Left lung (tissue), 4 donors: ENCODE measurements at regions not wholly inside any gene's neighbourhood (a gene's known extent, or its start where the extent isn't known, plus 50 kb on each side); places are given as distances from the start of the nearest gene placed in this dataset.

Experiments used
- ATAC-seq: fragments of 200-7000 bp; cut with Tn5 transposase; one replicate; pipeline ENCODE4 v1.9.1; 2020; ENCODE audit warnings: moderate library complexity
- DNase-seq, 4 donors: peaks; one replicate each; pipeline ENCODE4 v3.0.0-alpha.2; 2013 to 2020
- H3K27ac ChIP-seq, 2 donors: fragments of 200-600 bp; sonication (generic) in 1 of 2; one replicate each; pipeline versions ENCODE4 v1.5.0 to v1.8.0; 2020 to 2021
- H3K27me3 ChIP-seq, 2 donors: fragments of 200-600 bp; sonication (generic) in 1 of 2; one replicate each; pipeline versions ENCODE4 v1.5.0 to v1.8.0; 2020 to 2021
- H3K36me3 ChIP-seq, 2 donors: fragments of 200-600 bp; sonication (generic) in 1 of 2; one replicate each; pipeline versions ENCODE4 v1.5.0 to v1.8.0; 2020 to 2021
- H3K4me1 ChIP-seq, 2 donors: fragments of 200-600 bp; one replicate each; pipeline ENCODE4 v1.8.0; 2021
- H3K4me3 ChIP-seq, 2 donors: fragments of 200-600 bp; sonication (generic) in 1 of 2; one replicate each; pipeline versions ENCODE4 v1.5.0 to v1.8.0; 2020 to 2021; ENCODE audit warnings: mild to moderate bottlenecking in 1 of 2
- H3K9me3 ChIP-seq, 2 donors: fragments of 200-600 bp; sonication (generic) in 1 of 2; one replicate each; pipeline versions ENCODE4 v1.5.0 to v1.8.0; 2020 to 2021
- intact Hi-C, 2 donors: fragments of 100-400 bp; cut with DNase I; formaldehyde crosslinking; loops; one replicate each; pipeline versions ENCODE4 v1.11.2 to v1.14.2; 2022
- TF ChIP-seq, protein P1 (sequence below), 2 donors: fragments of 200-600 bp; sonication (generic) in 1 of 2; IDR thresholded peaks; one replicate each; pipeline versions ENCODE4 v1.5.0 to v1.8.0; 2021; ENCODE audit warnings: antibody characterized with exemption in 2 of 2
- donor health status: DM: no; HTN: yes; CAD: no.
- donor health status: DM: no; HTN: no; CAD: no.

- DNase-seq (peak in 1 of 4 donors; percentile 47), ATAC-seq (no peak)
- Histone ChIP-seq H3K4me3 (no peak overlapping the region), H3K9me3 (no peaks in the 10 kb centered on the region), H3K36me3 (no peaks in the 10 kb centered on the region), H3K4me1 (no peaks in the 10 kb centered on the region), H3K27me3 (peaks cover 0 to 3% of the 10 kb centered on the region in 2 donors), H3K27ac (no peak overlapping the region)
- TF ChIP-seq, protein P1, sequence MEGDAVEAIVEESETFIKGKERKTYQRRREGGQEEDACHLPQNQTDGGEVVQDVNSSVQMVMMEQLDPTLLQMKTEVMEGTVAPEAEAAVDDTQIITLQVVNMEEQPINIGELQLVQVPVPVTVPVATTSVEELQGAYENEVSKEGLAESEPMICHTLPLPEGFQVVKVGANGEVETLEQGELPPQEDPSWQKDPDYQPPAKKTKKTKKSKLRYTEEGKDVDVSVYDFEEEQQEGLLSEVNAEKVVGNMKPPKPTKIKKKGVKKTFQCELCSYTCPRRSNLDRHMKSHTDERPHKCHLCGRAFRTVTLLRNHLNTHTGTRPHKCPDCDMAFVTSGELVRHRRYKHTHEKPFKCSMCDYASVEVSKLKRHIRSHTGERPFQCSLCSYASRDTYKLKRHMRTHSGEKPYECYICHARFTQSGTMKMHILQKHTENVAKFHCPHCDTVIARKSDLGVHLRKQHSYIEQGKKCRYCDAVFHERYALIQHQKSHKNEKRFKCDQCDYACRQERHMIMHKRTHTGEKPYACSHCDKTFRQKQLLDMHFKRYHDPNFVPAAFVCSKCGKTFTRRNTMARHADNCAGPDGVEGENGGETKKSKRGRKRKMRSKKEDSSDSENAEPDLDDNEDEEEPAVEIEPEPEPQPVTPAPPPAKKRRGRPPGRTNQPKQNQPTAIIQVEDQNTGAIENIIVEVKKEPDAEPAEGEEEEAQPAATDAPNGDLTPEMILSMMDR (IDR thresholded peaks at IDR 0.05) = no peak
- intact Hi-C loops = no loop called here
Observed at GRCh38 chr18:13982126-13982525, 66.8 kb upstream of the MC2R start.

- Histone ChIP-seq H3K4me1 (no peaks in the 10 kb centered on the region), H3K4me3 (no peak overlapping the region), H3K9me3 (no peaks in the 10 kb centered on the region), H3K27ac (no peak overlapping the region), H3K27me3 (no peaks in the 10 kb centered on the region), H3K36me3 (no peaks in the 10 kb centered on the region)
- DNase-seq (no peak), ATAC-seq (no peak)
- TF ChIP-seq, protein P1 (IDR thresholded peaks at IDR 0.05) = no peak
- intact Hi-C loops = no loop called here
Observed at GRCh38 chr18:13973061-13973575, 57.8 kb upstream of the MC2R start.
